NT2/D1 (cell line): ENCODE measurements at regions not wholly inside any gene's neighbourhood (a gene's known extent, or its start where the extent isn't known, plus 50 kb on each side); places are given as distances from the start of the nearest gene placed in this dataset.

Experiments
- DNase-seq: peaks from one replicate; pipeline ENCODE4 v3.0.0-alpha.2; 2011; ENCODE audit warnings: low read depth, low spot score
- H3K27me3 ChIP-seq: 2 replicates; pipeline ENCODE4 v1.6.0; 2011; ENCODE audit warnings: mild to moderate bottlenecking; ENCODE audit not compliant: insufficient read length, insufficient read depth
- H3K36me3 ChIP-seq: 2 replicates; pipeline ENCODE4 v1.6.1; 2011; ENCODE audit warnings: mild to moderate bottlenecking, low read length, mixed read lengths; ENCODE audit not compliant: insufficient read depth, insufficient read length
- H3K4me1 ChIP-seq: 2 replicates; pipeline ENCODE4 v1.5.1; 2011; ENCODE audit not compliant: insufficient read depth, insufficient read length
- H3K4me3 ChIP-seq: 2 replicates; pipeline ENCODE4 v1.5.1; 2011; ENCODE audit warnings: low read depth; ENCODE audit not compliant: insufficient read length
- H3K9ac ChIP-seq: 2 replicates; pipeline ENCODE4 v1.6.0; 2011; ENCODE audit warnings: low read depth; ENCODE audit not compliant: insufficient read length
- H3K9me3 ChIP-seq: 2 replicates; pipeline ENCODE4 v1.5.1; 2011; ENCODE audit warnings: mild to moderate bottlenecking, low read length; ENCODE audit not compliant: insufficient read depth
- SUZ12 ChIP-seq: IDR thresholded peaks from 2 replicates; pipeline ENCODE4 v1.6.1; 2011; ENCODE audit not compliant: insufficient read length, insufficient read depth; ENCODE audit errors: extremely low read depth
- YY1 ChIP-seq: IDR thresholded peaks from 2 replicates; pipeline ENCODE4 v1.6.1; 2011; ENCODE audit not compliant: insufficient read length, insufficient read depth
- ZNF274 ChIP-seq: IDR thresholded peaks from 2 replicates; pipeline ENCODE4 v1.6.1; 2011; ENCODE audit warnings: mild to moderate bottlenecking, low read depth, low read length

DNA sequence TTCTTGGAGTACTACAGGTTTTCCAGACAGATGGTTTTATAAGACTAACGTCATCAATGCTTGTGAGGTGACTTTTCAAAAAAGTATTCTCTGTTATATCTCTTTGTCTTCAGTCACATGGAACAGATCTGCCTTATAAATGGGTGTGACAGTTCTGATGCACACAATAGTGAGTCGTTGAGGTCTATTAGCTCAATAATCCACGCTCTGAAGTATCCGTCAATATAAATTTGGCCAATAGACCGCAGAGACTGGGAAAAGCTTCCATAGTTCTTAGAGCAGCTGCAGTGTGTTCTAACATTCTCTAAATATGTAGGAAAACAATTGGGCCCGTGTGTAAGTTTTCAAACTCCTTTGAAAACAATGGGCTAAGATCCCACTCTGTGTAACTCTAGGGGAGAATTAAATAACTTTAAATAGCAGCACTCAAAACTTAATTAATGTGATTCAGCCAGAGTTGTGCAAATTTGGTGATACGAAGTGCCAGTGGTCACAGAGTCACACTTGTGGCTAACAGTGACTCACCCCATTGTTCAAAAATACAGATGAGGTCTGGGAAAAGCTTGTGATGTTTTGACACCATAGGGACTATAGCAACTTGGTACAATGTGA lies 316.0 kb downstream of the LMO4 start:
- no peaks in the 10 kb centered on the region for H3K27me3 ChIP-seq
- H3K36me3 ChIP-seq: no peaks in the 10 kb centered on the region
- DNase-seq: no peak
- TF ChIP-seq ZNF274 (no peak), YY1 (no peak), SUZ12 (no peak)
- no peaks in the 10 kb centered on the region for H3K4me1 ChIP-seq
- no peaks in the 10 kb centered on the region for H3K9me3 ChIP-seq
- no peak overlapping the region for H3K9ac ChIP-seq
- H3K4me3 ChIP-seq: no peak overlapping the region

DNA sequence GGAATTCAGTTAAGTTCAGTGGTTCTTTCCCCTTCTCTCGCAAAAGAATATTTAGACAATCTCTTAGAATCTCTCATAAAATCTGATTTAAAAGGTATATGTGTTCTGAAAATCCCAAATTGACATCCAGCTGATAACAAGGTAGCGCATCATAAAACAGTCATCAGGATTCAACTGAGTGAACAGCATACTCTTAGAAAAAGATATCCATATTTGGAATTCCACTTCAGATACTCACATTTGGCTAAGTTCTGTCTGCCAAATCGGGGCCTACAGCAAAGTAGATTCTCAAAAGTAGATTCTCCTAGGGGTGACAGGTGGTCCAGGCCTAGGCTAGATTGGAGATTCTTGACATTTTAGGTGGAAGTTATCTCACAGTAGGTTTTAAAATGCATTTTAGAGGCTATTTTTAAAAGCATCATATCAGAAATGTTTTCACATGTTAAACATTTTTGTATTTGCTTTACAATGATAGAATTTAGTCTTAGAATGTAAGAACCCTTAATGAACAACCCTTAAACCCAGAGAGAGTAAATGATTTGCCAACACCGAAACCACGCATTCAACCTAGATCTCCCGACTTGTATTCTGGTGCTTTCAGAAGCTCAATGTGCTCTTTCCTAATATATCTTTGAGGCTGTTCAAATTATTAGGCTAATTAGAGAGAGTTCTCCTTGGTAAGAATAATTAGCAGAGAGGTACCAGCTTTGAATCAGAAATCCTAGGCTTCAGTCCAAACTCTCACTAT lies 318.9 kb downstream of the LMO4 start:
- H3K9ac ChIP-seq: no peak overlapping the region
- no peaks in the 10 kb centered on the region for H3K36me3 ChIP-seq
- H3K27me3 ChIP-seq: no peaks in the 10 kb centered on the region
- no peak overlapping the region for H3K4me3 ChIP-seq
- DNase-seq: no peak
- TF ChIP-seq SUZ12 (no peak), YY1 (no peak), ZNF274 (no peak)
- H3K9me3 ChIP-seq: no peaks in the 10 kb centered on the region
- no peaks in the 10 kb centered on the region for H3K4me1 ChIP-seq

DNA sequence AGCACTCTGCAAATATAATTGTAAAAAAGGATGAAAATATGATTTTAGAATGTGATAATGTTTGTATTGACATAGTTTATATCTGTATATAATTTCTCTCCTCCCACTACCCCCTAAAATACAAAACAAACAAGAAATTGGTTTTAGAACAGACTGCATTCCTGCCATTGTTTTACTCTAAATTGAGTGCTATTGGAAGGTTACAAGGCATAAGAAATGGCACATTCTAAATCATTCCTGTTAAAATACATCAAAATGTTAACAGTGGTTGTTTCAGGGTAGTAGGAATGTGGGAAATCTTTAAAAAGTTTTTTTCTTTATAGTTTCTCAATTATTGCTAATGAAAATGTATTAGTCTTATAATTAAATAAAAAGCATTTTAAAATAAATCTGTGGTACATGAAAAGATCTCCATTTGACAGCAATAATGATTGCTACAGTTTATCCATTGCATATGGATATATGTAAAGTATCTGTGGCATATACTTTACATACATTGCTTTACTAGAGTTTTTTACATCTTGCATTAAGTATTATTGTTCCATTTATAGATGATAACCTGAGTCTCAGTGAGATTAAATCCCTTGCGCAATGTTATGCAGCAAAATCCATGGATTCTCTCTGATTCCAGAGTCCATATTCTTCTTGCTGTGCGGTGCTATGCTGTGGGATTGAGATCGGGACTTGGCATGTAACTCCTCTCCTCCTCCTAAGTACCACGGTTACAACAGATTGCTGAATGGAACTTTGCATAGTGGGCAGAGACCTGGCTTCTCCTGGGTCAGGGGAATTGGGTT lies 319.8 kb downstream of the LMO4 start:
- Histone ChIP-seq H3K4me1 (no peaks in the 10 kb centered on the region), H3K4me3 (no peak overlapping the region), H3K9me3 (no peaks in the 10 kb centered on the region), H3K27me3 (no peaks in the 10 kb centered on the region), H3K9ac (no peak overlapping the region), H3K36me3 (no peaks in the 10 kb centered on the region)
- TF ChIP-seq ZNF274 (no peak), SUZ12 (no peak), YY1 (no peak)
- no peak for DNase-seq

DNA sequence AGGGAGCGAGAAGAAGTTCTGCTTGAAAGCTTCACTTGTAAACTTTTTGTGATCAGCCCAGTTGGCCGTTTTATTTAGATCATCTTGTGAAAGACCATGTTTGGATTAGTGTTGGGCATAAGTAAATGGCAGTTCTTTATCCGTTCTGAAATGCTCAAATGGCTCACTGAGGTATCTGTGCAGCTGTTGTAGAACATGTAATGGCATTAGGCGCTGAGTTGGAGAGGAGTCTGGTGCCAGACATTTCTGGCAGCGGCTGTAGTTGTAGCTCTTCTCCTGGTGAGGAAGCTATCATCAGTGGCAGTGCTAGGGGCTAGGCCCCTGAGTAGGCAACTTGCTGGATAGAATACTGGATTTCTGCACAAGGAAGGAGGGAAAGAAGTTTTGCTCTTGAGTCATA lies 321.6 kb downstream of the LMO4 start:
- TF ChIP-seq ZNF274: no peak
- TF ChIP-seq SUZ12: no peak
- TF ChIP-seq YY1: no peak
- no peaks in the 10 kb centered on the region for H3K36me3 ChIP-seq

DNA sequence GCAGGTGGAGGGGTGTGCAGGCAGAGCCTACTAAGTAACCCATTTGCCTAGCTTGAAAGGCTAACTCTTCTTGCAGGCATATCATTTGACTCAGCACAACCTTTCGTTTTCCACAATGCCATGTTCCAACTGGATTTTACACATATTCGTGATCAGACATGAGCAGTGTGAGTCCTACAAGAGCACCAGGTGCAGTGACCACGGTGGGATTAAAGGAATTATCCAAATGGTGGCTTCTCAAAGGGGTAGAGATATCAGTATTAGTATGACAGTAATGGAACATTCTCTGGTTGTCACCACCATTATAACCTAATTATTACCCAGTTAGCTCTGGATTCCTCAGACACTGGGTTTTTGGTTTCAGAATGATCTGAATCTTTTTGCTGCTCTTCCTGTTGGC lies 323.5 kb downstream of the LMO4 start:
- Histone ChIP-seq H3K36me3 (no peaks in the 10 kb centered on the region), H3K9me3 (no peaks in the 10 kb centered on the region), H3K4me1 (no peaks in the 10 kb centered on the region), H3K9ac (no peak overlapping the region), H3K27me3 (no peaks in the 10 kb centered on the region), H3K4me3 (no peak overlapping the region)
- DNase-seq: no peak
- TF ChIP-seq ZNF274 (no peak), YY1 (no peak), SUZ12 (no peak)

More for the DNA sequence above, 321.6 kb downstream of the LMO4 start:
- H3K9me3 ChIP-seq: no peaks in the 10 kb centered on the region
- no peak overlapping the region for H3K9ac ChIP-seq
- no peak overlapping the region for H3K4me3 ChIP-seq
- no peak for DNase-seq
- H3K4me1 ChIP-seq: no peaks in the 10 kb centered on the region
- no peaks in the 10 kb centered on the region for H3K27me3 ChIP-seq

DNA sequence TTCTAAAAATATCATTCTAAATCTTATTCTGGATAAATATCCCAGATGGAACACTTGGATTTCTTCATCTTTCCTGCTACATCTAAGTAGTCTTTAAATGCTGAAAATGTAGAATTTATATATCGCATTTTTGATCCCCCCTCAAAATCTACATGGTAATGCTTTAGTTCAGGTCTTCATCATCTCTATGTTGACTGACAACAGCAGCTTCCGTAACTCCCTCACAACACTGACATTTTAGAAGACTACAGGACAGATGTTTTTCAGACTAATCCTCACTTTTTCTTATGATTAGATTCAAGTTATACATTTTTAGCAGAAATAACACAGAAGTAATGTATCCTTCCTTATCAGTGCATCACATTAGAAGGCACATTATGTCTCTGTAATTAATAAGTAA lies 336.5 kb downstream of the LMO4 start:
- H3K4me1 ChIP-seq: no peaks in the 10 kb centered on the region
- no peaks in the 10 kb centered on the region for H3K36me3 ChIP-seq
- no peak for DNase-seq
- H3K9ac ChIP-seq: no peak overlapping the region
- no peak overlapping the region for H3K4me3 ChIP-seq
- TF ChIP-seq ZNF274 (no peak), YY1 (no peak), SUZ12 (no peak)
- no peaks in the 10 kb centered on the region for H3K27me3 ChIP-seq
- no peaks in the 10 kb centered on the region; the same call in 1 of the 2 replicates for H3K9me3 ChIP-seq

DNA sequence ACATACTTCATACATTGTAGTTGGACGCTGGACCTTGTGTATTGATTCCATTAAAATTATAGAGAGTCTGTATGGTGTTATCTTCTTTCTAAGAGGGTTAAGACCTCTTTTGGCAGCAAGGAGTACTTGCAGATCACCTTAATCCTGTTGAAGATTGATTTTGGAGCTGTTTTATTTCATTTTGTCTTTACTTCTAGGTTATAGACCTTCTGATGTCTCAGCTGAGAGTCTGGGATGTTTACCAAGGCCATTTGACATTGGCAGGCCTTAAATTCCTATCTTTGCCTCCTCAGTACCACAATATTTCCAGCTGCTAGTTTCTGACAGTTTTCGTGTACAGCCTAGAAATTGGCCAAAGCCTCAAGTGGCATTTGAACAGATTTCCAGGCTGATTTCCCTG lies 338.0 kb downstream of the LMO4 start:
- H3K4me3 ChIP-seq: no peak overlapping the region
- H3K9ac ChIP-seq: no peak overlapping the region
- no peaks in the 10 kb centered on the region for H3K36me3 ChIP-seq
- TF ChIP-seq SUZ12: no peak
- no peak for TF ChIP-seq YY1
- TF ChIP-seq ZNF274: no peak
- no peaks in the 10 kb centered on the region; the same call in 1 of the 2 replicates for H3K9me3 ChIP-seq
- H3K4me1 ChIP-seq: no peaks in the 10 kb centered on the region
- no peaks in the 10 kb centered on the region for H3K27me3 ChIP-seq
- DNase-seq: no peak
